Activated B cell treated with CpG ODN at 0.5 μM for 24 hours (primary cell): ENCODE measurements at regions not wholly inside any gene's neighbourhood (a gene's known extent, or its start where the extent isn't known, plus 50 kb on each side); places are given as distances from the start of the nearest gene placed in this dataset.

Experiments used
- ATAC-seq: fragments of 200-7000 bp; cut with Tn5 transposase; one replicate; pipeline ENCODE4 v1.10.0; 2021; ENCODE audit warnings: low read depth, mild to moderate bottlenecking, moderate library complexity
- CTCF ChIA-PET: fragments of 350-600 bp; sonication (Branson Sonifier 250); formaldehyde crosslinking; loops from one replicate; lab custom pipeline; 2021; ENCODE audit warnings: antibody characterized with exemption; lab: Charles Lee
- POLR2A ChIA-PET: fragments of 350-600 bp; sonication (Branson Sonifier 250); formaldehyde crosslinking; loops from one replicate; lab custom pipeline; 2021; ENCODE audit warnings: antibody characterized with exemption; lab: Charles Lee
- DNase-seq: peaks from one replicate; pipeline ENCODE4 v3.0.0; 2022
- H3K27ac Mint-ChIP-seq: one replicate; pipeline ENCODE4 v1.8.0; 2020; ENCODE audit warnings: mixed read lengths
- H3K27me3 Mint-ChIP-seq: one replicate; pipeline ENCODE4 v1.8.0; 2021; ENCODE audit warnings: mixed read lengths
- H3K36me3 Mint-ChIP-seq: one replicate; pipeline ENCODE4 v1.8.0; 2021; ENCODE audit warnings: low read depth, mixed read lengths
- H3K4me1 Mint-ChIP-seq: one replicate; pipeline ENCODE4 v1.8.0; 2021; ENCODE audit warnings: mixed read lengths
- H3K4me3 Mint-ChIP-seq: one replicate; pipeline ENCODE4 v1.8.0; 2020; ENCODE audit warnings: mild to moderate bottlenecking, mixed read lengths
- H3K9me3 Mint-ChIP-seq: one replicate; pipeline ENCODE4 v1.8.0; 2020; ENCODE audit warnings: mixed read lengths
- intact Hi-C: fragments of 100-400 bp; cut with micrococcal nuclease; formaldehyde crosslinking; loops from one replicate; pipeline ENCODE4 v1.15.1; 2024
- TF ChIP-seq, protein P1 (sequence below): fragments of 200-600 bp; IDR thresholded peaks from one replicate; pipeline ENCODE4 v1.8.0; 2022; ENCODE audit warnings: antibody characterized with exemption, mild to moderate bottlenecking

GRCh38 chr18:33803636-33804035 is 225.6 kb downstream of the ASXL3 start:
- no peak for DNase-seq
- intact Hi-C loops: no loop called here
- H3K27me3 Mint-ChIP-seq: no peaks in the 10 kb centered on the region
- no peak overlapping the region for H3K27ac Mint-ChIP-seq
- no peak for ATAC-seq
- CTCF ChIA-PET: no interaction called here
- no peak overlapping the region for H3K4me3 Mint-ChIP-seq
- POLR2A ChIA-PET: no interaction called here
- H3K4me1 Mint-ChIP-seq: no peaks in the 10 kb centered on the region
- no peaks in the 10 kb centered on the region for H3K9me3 Mint-ChIP-seq
- no peaks in the 10 kb centered on the region for H3K36me3 Mint-ChIP-seq
- TF ChIP-seq, protein P1, sequence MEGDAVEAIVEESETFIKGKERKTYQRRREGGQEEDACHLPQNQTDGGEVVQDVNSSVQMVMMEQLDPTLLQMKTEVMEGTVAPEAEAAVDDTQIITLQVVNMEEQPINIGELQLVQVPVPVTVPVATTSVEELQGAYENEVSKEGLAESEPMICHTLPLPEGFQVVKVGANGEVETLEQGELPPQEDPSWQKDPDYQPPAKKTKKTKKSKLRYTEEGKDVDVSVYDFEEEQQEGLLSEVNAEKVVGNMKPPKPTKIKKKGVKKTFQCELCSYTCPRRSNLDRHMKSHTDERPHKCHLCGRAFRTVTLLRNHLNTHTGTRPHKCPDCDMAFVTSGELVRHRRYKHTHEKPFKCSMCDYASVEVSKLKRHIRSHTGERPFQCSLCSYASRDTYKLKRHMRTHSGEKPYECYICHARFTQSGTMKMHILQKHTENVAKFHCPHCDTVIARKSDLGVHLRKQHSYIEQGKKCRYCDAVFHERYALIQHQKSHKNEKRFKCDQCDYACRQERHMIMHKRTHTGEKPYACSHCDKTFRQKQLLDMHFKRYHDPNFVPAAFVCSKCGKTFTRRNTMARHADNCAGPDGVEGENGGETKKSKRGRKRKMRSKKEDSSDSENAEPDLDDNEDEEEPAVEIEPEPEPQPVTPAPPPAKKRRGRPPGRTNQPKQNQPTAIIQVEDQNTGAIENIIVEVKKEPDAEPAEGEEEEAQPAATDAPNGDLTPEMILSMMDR: no peak

- Mint-ChIP-seq H3K4me3 (no peak overlapping the region), H3K27me3 (no peaks in the 10 kb centered on the region), H3K9me3 (no peaks in the 10 kb centered on the region), H3K4me1 (no peaks in the 10 kb centered on the region), H3K36me3 (no peaks in the 10 kb centered on the region), H3K27ac (no peak overlapping the region)
- ChIA-PET CTCF (no interaction called here), POLR2A (no interaction called here)
- intact Hi-C loops: no loop called here
- TF ChIP-seq, protein P1: no peak
- ATAC-seq (no peak), DNase-seq (no peak)
Observed at GRCh38 chr18:33802955-33803354, 224.9 kb downstream of the ASXL3 start.
